ENCODE measurements at regions not wholly inside any gene's neighbourhood (a gene's known extent, or its start where the extent isn't known, plus 50 kb on each side); places are given as distances from the start of the nearest gene placed in this dataset.

DNA sequence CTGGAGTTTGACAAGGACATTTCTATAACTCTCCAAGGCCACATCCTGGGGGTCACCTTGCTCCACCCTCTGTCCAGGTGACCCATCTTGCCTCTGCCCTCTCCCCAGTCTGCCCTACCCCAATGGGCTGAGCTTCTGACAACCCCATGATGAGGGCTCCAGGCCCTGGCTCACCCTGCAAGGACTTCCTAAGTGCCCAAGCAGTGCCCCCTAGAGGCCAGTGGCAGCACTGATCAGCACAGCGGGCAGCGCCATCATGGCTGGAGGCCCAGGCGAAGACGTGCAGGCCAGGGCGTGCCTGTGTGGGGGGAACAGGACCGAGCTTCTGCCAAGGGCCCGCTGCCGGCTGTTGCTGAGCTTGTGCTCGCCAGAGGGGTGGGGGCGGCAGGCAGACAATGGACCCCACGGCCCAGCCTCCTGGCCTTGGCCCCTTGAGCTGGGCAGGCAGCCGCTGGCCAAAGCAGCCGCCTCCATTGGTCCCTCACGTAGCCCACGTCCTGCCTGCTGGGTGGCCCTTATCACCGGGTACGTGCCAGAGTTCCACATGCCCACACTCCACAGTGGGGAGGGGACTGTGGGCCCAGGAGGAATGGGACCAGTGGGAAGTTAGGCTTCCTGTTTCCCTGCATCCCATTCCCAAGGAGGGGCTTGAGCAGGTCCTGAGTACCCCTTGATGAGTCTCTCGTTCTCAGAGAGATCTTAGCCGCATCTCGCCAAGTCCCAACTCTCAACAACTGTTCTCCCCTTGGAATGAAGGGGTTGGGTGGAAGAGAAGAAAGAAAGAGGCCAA is 64.3 kb downstream of the MRPL14 start:
- no peak for DNase-seq

- DNase-seq: no peak
Measured at GRCh38 chr6:44062105-44062770, 65.0 kb downstream of the MRPL14 start.

DNA sequence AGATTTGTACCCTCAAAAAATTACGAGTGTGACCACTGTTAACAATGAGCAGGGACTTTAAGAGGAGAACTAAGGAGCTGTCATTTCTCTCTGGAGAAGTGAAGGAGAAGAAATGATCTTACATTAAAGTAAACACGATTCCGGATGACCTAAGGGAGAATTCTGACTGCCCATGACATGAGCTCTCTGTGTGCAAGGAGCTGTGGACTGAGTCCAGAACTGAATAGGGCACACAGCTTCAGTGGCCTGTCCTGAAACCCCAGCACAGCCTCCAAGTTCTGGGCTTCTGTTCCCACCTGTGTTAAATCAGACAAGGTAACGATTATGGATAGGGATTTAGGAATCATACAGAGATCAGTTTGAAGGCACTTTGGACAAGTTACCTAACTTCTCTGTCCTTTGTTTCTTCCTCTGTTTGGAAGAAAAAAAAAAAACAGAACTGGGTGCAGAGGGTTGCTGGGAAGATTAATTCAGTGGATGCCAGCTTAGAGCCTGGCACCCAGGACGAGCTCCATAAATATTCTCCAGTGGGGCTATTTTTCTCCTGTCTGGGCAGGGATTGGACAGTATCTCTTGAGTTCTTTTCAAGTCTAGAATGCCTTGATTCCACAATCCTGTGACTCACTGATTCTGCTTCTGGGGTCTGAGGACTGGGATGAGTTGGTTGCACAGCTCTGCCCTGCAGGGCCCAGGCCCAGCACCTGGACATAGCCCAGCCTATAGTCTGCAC is 65.7 kb downstream of the MRPL14 start:
- DNase-seq: no peak

DNA sequence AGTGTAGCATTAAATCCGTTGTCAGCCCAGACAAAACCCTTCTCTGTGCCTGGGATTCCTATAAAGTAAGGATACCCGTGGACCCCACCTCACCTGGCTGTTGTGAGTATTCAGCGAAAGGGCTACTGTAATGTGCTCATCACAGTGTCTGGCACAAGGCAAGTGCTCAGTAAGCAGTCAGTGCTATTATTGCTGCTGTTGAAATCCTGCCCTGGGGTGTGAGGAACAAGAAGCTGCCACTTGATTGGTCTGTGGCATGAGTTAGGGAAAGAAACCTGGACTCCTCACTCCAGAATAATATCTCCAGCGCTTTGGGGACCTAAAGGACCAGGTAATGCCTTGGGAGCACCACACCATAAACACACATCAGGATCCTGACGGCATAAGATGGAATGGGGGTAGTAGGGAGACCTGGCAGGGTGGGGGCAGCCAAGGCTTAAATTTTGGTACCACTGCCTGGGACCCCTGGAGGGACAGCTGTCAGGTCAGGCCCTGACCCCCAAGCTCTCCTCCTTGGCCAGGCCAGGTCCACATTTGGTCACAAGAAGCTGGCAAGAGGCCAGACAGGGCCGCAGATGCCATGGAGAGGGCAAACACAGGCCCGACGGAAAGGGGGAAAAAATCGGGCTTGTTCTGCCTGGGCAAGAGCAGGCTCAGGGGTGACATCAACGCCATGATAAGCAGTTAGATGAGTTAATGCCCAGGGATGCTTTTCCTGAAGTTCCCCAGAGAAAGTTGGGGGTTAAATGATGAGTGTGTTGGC is 66.5 kb downstream of the MRPL14 start:
- DNase-seq: no peak

DNA sequence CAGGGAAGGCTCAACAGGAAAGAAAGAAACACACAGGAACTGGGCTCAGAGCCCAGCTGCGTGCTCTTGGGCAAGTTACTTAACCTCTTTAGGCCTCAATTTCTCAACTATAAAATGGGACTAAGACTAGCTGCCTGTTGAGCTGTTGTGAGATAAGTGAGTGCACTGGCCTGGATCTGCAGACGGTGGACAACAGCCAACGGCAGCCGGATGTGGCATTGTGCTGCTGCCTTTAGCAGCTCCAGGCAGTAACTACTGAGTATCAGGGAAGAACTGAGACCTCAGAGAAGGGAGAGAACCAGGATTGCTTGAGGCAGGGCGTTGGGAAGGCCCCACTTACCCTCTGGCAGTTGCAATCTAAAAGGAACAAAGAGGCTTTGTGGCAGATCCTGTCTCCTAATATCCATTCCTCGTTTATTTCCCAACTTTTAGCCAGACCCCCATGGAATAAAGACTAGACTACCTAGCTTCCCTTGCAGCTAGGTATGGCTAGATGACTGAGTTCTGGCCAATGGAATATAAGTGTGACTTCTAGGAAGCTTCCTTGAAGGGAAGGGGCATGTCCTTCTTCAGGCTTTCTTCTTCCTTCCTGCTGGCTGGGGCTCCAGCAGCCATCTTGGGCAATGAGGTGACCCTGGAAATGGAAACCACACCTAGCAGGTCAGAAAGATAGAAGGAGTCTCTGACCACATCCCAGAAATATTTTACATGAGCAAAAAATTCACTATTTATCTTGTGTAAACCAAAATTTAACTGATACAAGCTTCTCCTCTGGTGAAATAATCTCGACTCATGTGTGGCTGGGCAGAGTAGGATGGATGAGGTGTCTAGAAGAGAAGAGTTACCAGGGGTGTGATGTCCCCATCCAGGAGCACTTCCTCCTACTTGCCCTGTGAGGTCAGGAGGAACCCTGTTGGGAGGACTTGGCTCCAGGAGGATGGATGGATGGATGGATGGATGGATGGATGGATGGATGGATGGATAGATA is 67.6 kb downstream of the MRPL14 start:
- DNase-seq: no peak

GRCh38 chr6:44058617-44059358 is 68.5 kb downstream of the MRPL14 start:
- no peak for DNase-seq

GRCh38 chr6:44057931-44058616 is 69.2 kb downstream of the MRPL14 start:
- no peak for DNase-seq

GRCh38 chr6:44057238-44057930 is 69.9 kb downstream of the MRPL14 start:
- DNase-seq: no peak

DNA sequence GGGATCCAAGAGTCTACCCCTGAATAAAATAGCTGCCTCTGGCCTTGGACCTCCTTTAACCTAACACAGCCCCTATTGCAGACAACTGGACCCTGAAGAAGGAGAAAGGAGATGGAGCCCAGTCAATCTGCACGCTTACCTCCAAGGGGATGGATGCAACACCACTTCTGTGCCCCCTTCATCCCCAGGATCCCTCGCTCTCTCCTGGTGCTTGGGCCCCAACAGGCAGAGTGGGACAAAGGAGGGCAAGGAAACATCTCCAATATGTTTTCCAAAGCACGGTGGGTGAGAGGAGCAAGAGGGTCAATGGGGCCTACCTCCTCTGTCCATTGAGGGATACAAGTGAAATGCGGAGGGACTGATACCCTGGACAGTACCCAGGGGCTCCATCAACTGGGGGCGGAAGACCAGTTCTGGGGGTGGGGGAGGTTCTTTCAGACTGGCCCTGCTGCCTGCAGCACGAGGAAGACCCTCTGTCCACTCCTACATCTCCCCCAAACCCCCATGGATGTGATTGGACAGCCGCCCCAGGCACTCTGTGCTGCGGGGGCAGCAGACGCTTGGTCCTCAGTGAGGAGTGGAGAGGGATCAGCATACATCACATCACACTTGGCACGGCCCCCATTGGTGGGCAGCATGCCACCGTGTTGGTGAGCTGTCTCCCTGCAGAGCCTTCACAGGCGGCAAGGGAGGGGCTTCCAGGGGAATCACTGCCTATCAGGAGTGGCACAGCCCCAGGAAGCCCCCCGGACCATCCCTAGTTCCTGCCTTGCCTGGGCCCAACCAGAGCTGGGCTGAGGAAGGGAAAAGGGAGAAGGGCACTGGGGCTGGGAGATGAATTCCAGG is 70.6 kb downstream of the MRPL14 start:
- DNase-seq: no peak

- no peak for DNase-seq
Measured at GRCh38 chr6:44054721-44055559, 72.3 kb downstream of the MRPL14 start.

GRCh38 chr6:44053760-44054556 is 73.3 kb downstream of the MRPL14 start:
- no peak for DNase-seq

GRCh38 chr6:44053106-44053756 is 74.0 kb downstream of the MRPL14 start:
- no peak for DNase-seq

DNA sequence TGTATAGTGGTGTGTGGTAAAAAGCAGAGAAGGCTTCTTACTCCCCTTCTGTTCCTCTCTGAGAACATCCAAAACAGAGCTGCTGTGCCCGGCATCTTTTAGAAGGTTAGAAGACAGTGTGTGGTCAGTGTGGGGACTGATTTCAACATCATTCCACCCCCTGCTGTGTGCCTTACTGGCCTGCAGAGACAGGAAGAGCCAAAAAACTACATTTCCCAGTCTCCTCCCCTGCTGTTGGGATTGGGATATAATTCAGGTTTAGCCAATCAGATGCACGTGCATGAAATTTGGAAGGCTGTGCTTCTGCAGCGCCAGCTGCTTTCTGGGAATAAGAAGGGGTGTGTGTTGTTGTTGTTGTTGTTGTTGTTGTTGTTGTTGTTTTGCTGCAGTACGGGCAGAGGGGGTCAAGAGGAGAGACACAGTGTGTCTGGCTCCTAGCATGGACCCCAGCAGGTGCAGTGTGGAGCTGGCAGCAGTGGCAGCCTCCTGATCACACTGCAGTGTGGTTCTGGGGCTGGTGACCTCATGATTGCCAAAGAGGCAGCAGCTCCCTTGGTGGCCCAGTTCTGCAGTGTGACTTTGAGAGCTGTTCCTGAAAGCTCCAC is 74.7 kb downstream of the MRPL14 start:
- DNase-seq: no peak

DNA sequence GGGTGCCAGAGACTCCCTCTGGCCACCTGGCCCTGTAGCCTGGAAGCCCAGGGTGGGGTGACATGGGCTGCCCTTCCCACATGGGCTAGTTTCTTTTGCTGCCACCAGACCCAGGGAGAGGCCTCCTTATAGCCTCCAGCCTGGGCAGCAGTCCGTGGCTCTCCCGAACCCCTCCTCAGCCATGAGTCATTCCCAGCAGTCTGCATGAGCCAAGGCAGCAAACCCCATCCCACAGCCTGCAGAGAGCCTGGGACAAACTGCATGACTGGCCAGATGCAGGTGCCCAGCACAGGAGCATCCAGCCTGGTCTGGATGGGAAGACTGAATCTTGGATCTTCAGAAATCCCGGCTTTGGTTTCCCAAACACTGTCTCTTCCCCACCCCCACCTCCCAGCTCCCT is 75.7 kb downstream of the MRPL14 start:
- no peak for DNase-seq

GRCh38 chr6:44050872-44051505 is 76.3 kb downstream of the MRPL14 start:
- no peak for DNase-seq

All from bone marrow (tissue), 2 donors.